SU-DHL-6 (cell line): ENCODE measurements at regions not wholly inside any gene's neighbourhood (a gene's known extent, or its start where the extent isn't known, plus 50 kb on each side); places are given as distances from the start of the nearest gene placed in this dataset.

Experiments used
- H2AFZ ChIP-seq: fragments of 200-600 bp; sonication (generic); 2 replicates; pipeline ENCODE4 v1.6.1; 2014; ENCODE audit warnings: low read depth, mild to moderate bottlenecking, moderate library complexity, mixed read lengths, antibody characterized with exemption, low read length; ENCODE audit not compliant: severe bottlenecking
- H3F3A ChIP-seq: fragments of 200-600 bp; shearing (Covaris generic); 2 replicates; pipeline ENCODE4 v1.6.0; 2016; ENCODE audit warnings: antibody characterized with exemption, mild to moderate bottlenecking; ENCODE audit not compliant: insufficient read depth
- H3K27ac ChIP-seq: fragments of 200-600 bp; sonication (generic); 2 replicates; pipeline ENCODE4 v1.5.1; 2016; ENCODE audit warnings: low read depth, mild to moderate bottlenecking, low read length, moderate library complexity, mixed read lengths
- H3K27me3 ChIP-seq: fragments of 200-600 bp; sonication (generic), shearing (Covaris generic); 2 replicates; pipeline ENCODE4 v1.6.0; 2014; ENCODE audit warnings: mild to moderate bottlenecking, low read length
- H3K36me3 ChIP-seq: fragments of 200-600 bp; sonication (generic); 2 replicates; pipeline ENCODE4 v1.6.1; 2014; ENCODE audit warnings: mild to moderate bottlenecking, low read length, mixed read lengths
- H3K4me2 ChIP-seq: fragments of 300-600, 200-600 bp; shearing (Covaris generic), sonication (generic); 2 replicates; pipeline ENCODE4 v1.6.0; 2014; ENCODE audit warnings: low read length, low read depth, mild to moderate bottlenecking; ENCODE audit not compliant: poor library complexity, severe bottlenecking
- H3K4me3 ChIP-seq: fragments of 200-600 bp; sonication (generic); 2 replicates; pipeline ENCODE4 v1.5.1; 2014; ENCODE audit warnings: antibody characterized with exemption, low read length, mild to moderate bottlenecking, mixed read lengths; ENCODE audit not compliant: insufficient read depth, poor library complexity, severe bottlenecking
- H3K79me2 ChIP-seq: fragments of 200-600 bp; sonication (generic); 2 replicates; pipeline ENCODE4 v1.6.1; 2014; ENCODE audit warnings: mild to moderate bottlenecking, low read length, moderate library complexity; ENCODE audit not compliant: insufficient read depth
- H3K9ac ChIP-seq: fragments of 200-600 bp; sonication (generic); 2 replicates; pipeline ENCODE4 v1.7.0; 2014; ENCODE audit warnings: mild to moderate bottlenecking, low read length
- H3K9me2 ChIP-seq: fragments of 200-600 bp; sonication (generic); replicated peaks from 2 replicates; pipeline ENCODE4 v1.6.1; 2014; ENCODE audit warnings: low read length; ENCODE audit not compliant: insufficient read depth
- H3K9me3 ChIP-seq: fragments of 200-600 bp; sonication (generic); 2 replicates; pipeline ENCODE4 v1.6.1; 2014; ENCODE audit warnings: low read length, mixed read lengths; ENCODE audit not compliant: insufficient read depth
- H4K20me1 ChIP-seq: fragments of 200-600 bp; sonication (generic); 2 replicates; pipeline ENCODE4 v1.6.1; 2014; ENCODE audit warnings: low read depth, mild to moderate bottlenecking, antibody characterized with exemption, low read length, moderate library complexity, mixed read lengths
- CTCF ChIP-seq: fragments of 200-600 bp; sonication (generic); IDR thresholded peaks from one replicate; pipeline ENCODE4 v1.5.1; 2017; ENCODE audit warnings: antibody characterized with exemption, mild to moderate bottlenecking, low read length, moderate library complexity; ENCODE audit not compliant: insufficient read depth, poor library complexity, severe bottlenecking
- EZH2phosphoT487 ChIP-seq: fragments of 200-600 bp; sonication (generic), shearing (Covaris generic); conservative IDR thresholded peaks from 2 replicates; pipeline ENCODE4 v1.6.1; 2018; ENCODE audit warnings: mild to moderate bottlenecking, antibody characterized with exemption, low read length, moderate library complexity, mixed read lengths

GRCh38 chr6:92617721-92618120 lies 801.6 kb downstream of the EPHA7 start:
- no peak for TF ChIP-seq CTCF
- TF ChIP-seq EZH2phosphoT487: no peak
- Histone ChIP-seq H3K9me2 (no peaks in the 10 kb centered on the region), H3K9ac (no peak overlapping the region), H3K4me2 (no peak overlapping the region), H3K9me3 (no peaks in the 10 kb centered on the region), H3K27me3 (no peaks in the 10 kb centered on the region), H3K36me3 (no peaks in the 10 kb centered on the region), H3F3A (no peaks in the 10 kb centered on the region), H3K4me3 (no peak overlapping the region), H3K79me2 (no peaks in the 10 kb centered on the region), H2AFZ (no peak overlapping the region), H4K20me1 (no peaks in the 10 kb centered on the region), H3K27ac (no peak overlapping the region)

DNA sequence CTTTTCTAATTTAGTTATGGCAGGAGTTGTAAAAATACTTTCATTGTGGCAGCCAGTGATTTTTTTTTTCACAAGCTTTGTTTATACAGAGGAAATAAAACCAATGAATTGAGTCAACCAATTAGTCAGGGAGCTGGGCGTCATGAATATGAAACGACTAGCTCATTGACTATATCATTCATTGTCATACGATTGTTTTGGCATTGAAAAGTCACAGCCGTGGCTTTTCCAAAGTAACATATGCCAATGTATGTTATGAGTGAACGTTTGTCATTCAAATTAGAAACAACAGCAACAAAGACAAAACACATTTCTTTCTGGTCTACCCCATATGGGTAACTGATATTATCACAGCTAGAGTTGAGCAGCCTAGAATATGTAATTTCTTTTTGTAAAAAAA lies 810.6 kb downstream of the EPHA7 start:
- Histone ChIP-seq H3K27me3 (no peaks in the 10 kb centered on the region), H3K9me3 (no peaks in the 10 kb centered on the region), H2AFZ (no peak overlapping the region), H3K9ac (no peak overlapping the region), H4K20me1 (no peaks in the 10 kb centered on the region), H3F3A (no peaks in the 10 kb centered on the region), H3K79me2 (no peaks in the 10 kb centered on the region), H3K36me3 (no peaks in the 10 kb centered on the region), H3K27ac (no peak overlapping the region), H3K4me3 (no peak overlapping the region), H3K4me2 (no peak overlapping the region), H3K9me2 (no peaks in the 10 kb centered on the region)
- TF ChIP-seq CTCF: no peak
- no peak for TF ChIP-seq EZH2phosphoT487

- Histone ChIP-seq H3K4me3 (no peak overlapping the region), H3K27me3 (no peaks in the 10 kb centered on the region), H3K9me3 (no peaks in the 10 kb centered on the region), H3K27ac (no peak overlapping the region), H3K9ac (no peak overlapping the region), H2AFZ (no peak overlapping the region), H3K4me2 (no peak overlapping the region), H3K79me2 (no peaks in the 10 kb centered on the region), H3K9me2 (no peaks in the 10 kb centered on the region), H3K36me3 (no peaks in the 10 kb centered on the region), H3F3A (no peaks in the 10 kb centered on the region), H4K20me1 (no peaks in the 10 kb centered on the region)
- TF ChIP-seq CTCF (no peak), EZH2phosphoT487 (no peak)
Observed at GRCh38 chr6:92593201-92593600, 826.2 kb downstream of the EPHA7 start.

DNA sequence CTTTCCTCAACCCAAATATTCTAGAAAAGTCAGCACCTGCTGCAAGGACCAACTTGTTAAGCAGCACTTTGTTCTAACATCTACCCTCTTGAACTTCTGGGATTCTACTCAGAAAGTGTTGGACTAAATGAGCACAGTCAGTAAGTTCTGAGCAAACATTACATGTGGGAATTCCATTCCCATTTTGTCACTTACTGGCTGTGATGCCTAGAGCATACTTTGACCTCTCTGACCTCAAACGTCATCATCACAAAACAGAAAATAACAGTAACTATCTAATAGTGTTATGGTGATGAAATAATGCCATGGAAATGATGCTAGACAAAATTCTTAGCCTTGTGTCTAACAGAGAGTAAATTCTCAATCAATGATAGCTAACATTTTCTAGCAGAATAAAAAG lies 829.4 kb downstream of the EPHA7 start:
- Histone ChIP-seq H3K36me3 (no peaks in the 10 kb centered on the region), H2AFZ (no peak overlapping the region), H3F3A (no peaks in the 10 kb centered on the region), H3K27me3 (no peaks in the 10 kb centered on the region), H3K4me2 (no peak overlapping the region), H3K9ac (no peak overlapping the region), H3K9me2 (no peaks in the 10 kb centered on the region), H3K79me2 (no peaks in the 10 kb centered on the region), H4K20me1 (no peaks in the 10 kb centered on the region), H3K27ac (no peak overlapping the region), H3K4me3 (no peak overlapping the region), H3K9me3 (no peaks in the 10 kb centered on the region)
- TF ChIP-seq EZH2phosphoT487 (no peak), CTCF (no peak)
